ENCODE measurements at regions not wholly inside any gene's neighbourhood (a gene's known extent, or its start where the extent isn't known, plus 50 kb on each side); places are given as distances from the start of the nearest gene placed in this dataset.

DNA sequence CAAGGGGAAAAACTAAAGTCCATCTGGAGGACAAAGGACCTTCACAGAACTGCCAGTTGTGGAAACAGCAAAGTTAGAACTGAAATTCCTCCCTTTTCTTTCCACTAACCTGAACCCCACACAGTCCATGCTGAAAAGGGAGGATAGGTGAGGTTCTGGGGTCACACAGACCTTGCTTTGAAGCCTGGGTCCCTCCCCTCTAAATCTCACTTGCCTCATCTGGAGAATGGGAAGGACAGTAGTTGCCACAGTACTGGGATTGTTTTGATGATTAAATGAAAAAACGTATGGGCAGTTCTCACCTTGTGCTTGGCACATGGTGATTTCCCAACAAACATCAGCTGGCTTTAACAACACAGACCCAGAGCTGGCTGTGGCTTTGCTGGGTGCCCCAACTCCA is 166.4 kb upstream of the LRIG1 start:
- no peaks in the 10 kb centered on the region for H3K9me3 Mint-ChIP-seq
- H3K27me3 Mint-ChIP-seq, result peaks cover 4% of the 10 kb centered on the region
- DNase-seq (no peak), ATAC-seq (no peak)
- H3K4me3 Mint-ChIP-seq, result no peak overlapping the region
- H3K36me3 Mint-ChIP-seq (ENCODE audit: low read depth), result no peaks in the 10 kb centered on the region
- H3K27ac Mint-ChIP-seq, result no peak overlapping the region
- peaks cover 1% of the 10 kb centered on the region for H3K4me1 Mint-ChIP-seq

DNA sequence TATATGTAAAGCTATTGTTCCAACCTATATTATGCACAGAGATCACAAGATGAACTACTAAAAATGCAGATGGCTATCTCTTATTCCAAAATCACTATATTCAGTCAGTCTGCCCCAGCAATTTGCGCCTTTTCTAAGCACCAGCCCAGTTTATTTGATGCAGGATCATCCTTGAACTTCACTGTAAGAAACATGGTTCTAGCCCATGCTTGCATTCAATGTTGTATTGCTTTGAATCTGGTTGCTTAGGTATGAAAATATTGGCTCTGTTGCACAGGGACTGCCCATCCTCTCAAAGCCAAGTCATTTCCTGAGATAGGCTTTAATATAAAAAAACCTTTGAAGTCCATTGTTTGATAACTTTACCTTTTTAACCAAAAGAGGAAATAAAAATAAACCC is 170.5 kb upstream of the LRIG1 start:
- Mint-ChIP-seq H3K4me3 (no peak overlapping the region), H3K36me3 (ENCODE audit: low read depth) (no peaks in the 10 kb centered on the region), H3K27me3 (peaks cover 5% of the 10 kb centered on the region), H3K27ac (no peak overlapping the region), H3K9me3 (no peaks in the 10 kb centered on the region), H3K4me1 (peaks cover 1% of the 10 kb centered on the region)
- ATAC-seq (no peak), DNase-seq (no peak)

DNA sequence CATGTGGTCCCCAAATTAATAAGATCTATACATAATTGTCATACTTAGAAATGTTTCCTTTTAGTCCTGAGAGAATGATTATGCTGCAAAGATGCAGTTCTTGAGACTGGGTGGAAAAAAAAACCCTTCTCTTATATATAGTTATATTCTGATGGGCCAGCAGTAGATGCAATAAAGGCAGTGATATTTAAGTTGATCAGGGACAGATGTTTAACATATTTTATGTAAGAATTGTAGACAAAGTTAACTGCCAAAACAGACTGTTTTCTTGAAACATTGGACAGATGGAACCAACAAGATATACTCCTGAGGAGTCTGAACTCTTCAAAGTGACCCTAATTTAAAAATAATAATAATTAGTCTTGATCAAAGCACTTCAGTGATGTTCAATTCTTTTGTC is 172.0 kb upstream of the LRIG1 start:
- Mint-ChIP-seq H3K27ac (no peak overlapping the region), H3K9me3 (no peaks in the 10 kb centered on the region), H3K4me3 (no peak overlapping the region), H3K4me1 (peaks cover 1% of the 10 kb centered on the region), H3K36me3 (ENCODE audit: low read depth) (no peaks in the 10 kb centered on the region), H3K27me3 (peaks cover 7% of the 10 kb centered on the region)
- DNase-seq (no peak), ATAC-seq (no peak)

DNA sequence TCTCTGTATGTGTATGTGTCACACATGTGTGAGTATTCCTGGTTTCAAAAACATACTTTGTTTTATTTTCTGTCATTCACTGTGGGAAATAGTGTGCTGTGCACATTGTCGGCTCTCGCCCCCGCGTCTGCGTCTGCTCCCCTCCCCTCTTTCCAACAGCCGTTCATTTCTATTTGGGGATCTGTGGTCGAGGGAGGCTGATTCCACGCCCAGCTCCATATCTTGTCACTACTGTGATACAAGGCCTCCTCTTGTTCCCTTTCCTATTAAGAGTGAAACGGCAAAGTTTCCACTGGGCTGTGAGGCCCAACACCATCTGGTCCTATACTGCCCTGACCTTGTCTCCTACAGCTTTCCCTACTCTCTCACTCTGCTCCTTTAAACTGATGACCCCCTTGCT is 172.5 kb upstream of the LRIG1 start:
- no peaks in the 10 kb centered on the region for H3K9me3 Mint-ChIP-seq
- ATAC-seq (no peak), DNase-seq (no peak)
- peaks cover 1% of the 10 kb centered on the region for H3K4me1 Mint-ChIP-seq
- H3K27ac Mint-ChIP-seq, result no peak overlapping the region
- H3K4me3 Mint-ChIP-seq, result no peak overlapping the region
- H3K27me3 Mint-ChIP-seq, result peaks cover 9% of the 10 kb centered on the region
- no peaks in the 10 kb centered on the region for H3K36me3 Mint-ChIP-seq (ENCODE audit: low read depth)

DNA sequence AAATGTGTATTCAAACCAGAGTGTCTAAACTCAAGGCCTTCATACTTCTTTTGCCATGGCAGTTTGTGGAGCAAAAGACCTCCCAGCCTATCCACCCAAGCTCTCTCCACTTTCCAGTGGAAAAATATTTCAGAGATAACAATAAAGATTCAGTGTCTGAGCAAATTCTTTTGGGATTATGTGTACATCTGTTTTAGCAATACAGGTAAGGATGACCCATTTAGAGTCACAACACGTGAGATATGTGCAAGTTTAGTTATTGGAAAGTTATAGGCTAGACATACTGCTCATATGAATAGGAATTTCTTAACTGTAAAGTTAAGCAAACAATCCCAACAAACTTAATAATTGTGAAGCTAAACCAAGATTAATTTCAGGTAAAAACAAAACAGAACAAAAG is 174.5 kb upstream of the LRIG1 start:
- DNase-seq, result no peak
- H3K4me1 Mint-ChIP-seq, result peaks cover 1% of the 10 kb centered on the region

DNA sequence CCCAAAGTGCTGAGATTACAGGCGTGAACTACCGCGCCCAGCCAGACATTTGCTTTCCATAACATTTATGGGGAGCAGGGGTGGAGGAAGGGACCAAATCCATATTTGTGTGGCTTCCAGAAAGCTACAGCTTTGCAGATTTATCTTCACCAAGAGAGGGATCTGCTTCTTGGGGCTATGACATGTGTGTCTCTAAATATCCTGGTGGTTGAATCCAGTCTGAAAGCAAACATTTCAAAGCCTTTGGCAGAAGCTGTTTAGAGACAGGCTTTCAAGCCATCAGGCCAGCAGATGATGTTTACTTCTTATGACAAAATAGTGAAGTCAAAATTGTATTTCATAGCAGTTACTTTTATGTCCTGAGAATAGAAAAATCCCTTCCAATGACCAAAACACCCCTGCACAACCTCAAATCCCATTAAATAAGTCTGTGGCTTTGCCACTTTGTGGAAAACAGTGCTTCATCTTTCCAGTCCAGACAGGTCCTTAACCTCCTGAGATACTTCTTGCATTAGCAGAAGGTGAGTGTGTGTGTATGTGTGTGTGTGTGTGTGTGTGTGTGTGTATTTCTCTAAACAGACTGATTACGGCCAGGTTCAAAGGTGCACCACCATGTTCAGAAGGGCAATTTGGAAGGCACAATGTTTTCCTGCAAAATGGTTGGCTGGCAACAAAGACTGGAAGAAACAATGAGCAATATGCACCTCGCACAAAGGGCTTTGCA is 191.4 kb upstream of the LRIG1 start:
- Mint-ChIP-seq H3K4me1 (no peaks in the 10 kb centered on the region), H3K27ac (no peak overlapping the region), H3K27me3 (peaks cover 2% of the 10 kb centered on the region)

More for the DNA sequence above, 174.5 kb upstream of the LRIG1 start:
- no peak for ATAC-seq
- Mint-ChIP-seq H3K27me3 (peaks cover 16% of the 10 kb centered on the region), H3K4me3 (no peak overlapping the region), H3K27ac (no peak overlapping the region), H3K36me3 (ENCODE audit: low read depth) (no peaks in the 10 kb centered on the region), H3K9me3 (no peaks in the 10 kb centered on the region)

DNA sequence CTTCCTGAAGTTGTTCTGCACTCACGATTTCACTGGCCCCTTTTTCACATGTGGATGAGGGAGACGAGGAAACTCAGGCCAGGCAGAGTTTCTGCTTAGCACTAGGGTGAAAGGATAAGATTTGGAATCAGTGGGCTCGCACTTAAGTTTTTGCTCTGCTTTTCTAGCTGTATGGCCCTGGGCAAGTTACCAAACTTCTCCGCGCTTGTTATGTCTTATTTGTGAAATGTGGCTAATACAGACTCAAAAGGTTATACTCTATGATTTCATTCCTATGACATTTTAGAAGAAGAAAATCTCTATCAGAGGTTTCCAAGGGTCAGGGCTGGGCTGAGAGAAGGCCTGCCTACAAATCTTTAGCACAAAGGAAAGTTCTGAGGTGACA is 191.9 kb upstream of the LRIG1 start:
- H3K27ac Mint-ChIP-seq, result no peak overlapping the region
- H3K36me3 Mint-ChIP-seq (ENCODE audit: low read depth), result no peaks in the 10 kb centered on the region
- ATAC-seq, result no peak
- no peak overlapping the region for H3K4me3 Mint-ChIP-seq
- DNase-seq, result no peak
- H3K4me1 Mint-ChIP-seq, result no peaks in the 10 kb centered on the region
- H3K27me3 Mint-ChIP-seq, result peaks cover 2% of the 10 kb centered on the region
- no peaks in the 10 kb centered on the region for H3K9me3 Mint-ChIP-seq

More for the DNA sequence above, 191.4 kb upstream of the LRIG1 start:
- ATAC-seq (no peak), DNase-seq (no peak)
- Mint-ChIP-seq H3K36me3 (ENCODE audit: low read depth) (no peaks in the 10 kb centered on the region), H3K4me3 (no peak overlapping the region), H3K9me3 (no peaks in the 10 kb centered on the region)

DNA sequence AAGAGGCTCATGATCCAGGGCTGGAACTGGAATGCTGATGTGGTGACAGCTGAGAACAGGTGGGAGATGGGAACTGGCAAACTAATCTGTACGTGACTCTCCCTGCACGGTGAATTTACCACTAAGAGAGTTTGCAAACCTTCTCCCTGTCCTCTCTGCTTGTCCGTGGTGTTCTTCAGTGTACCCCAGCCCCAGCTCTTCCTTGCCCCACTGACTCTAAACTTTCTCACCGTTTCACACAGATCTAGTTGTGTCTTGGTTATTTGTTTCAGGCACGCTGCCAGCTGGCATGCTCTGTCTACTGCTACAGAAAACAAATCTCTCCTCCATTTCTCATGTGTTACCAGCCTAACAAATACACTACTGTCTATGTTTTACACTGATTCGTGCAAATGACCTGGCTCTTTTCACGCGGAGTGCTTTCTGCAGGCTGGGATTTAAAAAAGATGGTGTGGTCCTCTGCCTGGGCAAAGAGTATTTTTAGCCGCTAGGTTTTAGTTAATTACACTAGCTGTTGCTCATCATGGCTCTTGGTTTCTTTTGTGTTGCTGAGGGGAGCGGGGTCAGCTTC is 192.7 kb upstream of the LRIG1 start:
- H3K27ac Mint-ChIP-seq, result no peak overlapping the region
- H3K27me3 Mint-ChIP-seq, result peaks cover 2% of the 10 kb centered on the region
- H3K9me3 Mint-ChIP-seq, result no peaks in the 10 kb centered on the region
- ATAC-seq, result no peak
- no peaks in the 10 kb centered on the region for H3K4me1 Mint-ChIP-seq
- no peak for DNase-seq
- no peak overlapping the region for H3K4me3 Mint-ChIP-seq
- H3K36me3 Mint-ChIP-seq (ENCODE audit: low read depth), result no peaks in the 10 kb centered on the region

DNA sequence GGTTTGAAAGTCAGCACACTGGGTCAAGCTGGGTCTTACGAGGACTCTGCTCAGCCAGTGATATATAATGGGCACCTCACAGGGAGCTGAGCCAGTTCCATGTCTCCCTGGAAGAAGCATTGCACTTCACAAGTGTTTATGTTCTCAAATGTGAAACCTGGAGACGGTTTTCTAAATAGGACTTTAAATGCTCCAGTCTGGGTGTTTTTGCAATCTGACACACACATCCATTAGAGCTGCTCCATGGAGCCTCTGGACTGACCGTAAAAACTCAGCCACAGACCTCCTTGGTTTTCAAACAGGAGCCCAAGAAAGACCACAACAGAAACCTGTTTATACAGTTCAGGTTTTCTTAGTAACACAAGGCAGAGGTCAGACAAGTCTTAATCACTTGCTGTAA is 201.3 kb upstream of the LRIG1 start:
- Mint-ChIP-seq H3K27ac (no peak overlapping the region), H3K4me3 (no peak overlapping the region), H3K4me1 (no peaks in the 10 kb centered on the region), H3K27me3 (no peaks in the 10 kb centered on the region), H3K9me3 (no peaks in the 10 kb centered on the region), H3K36me3 (ENCODE audit: low read depth) (no peaks in the 10 kb centered on the region)
- no peak for ATAC-seq
- no peak for DNase-seq

DNA sequence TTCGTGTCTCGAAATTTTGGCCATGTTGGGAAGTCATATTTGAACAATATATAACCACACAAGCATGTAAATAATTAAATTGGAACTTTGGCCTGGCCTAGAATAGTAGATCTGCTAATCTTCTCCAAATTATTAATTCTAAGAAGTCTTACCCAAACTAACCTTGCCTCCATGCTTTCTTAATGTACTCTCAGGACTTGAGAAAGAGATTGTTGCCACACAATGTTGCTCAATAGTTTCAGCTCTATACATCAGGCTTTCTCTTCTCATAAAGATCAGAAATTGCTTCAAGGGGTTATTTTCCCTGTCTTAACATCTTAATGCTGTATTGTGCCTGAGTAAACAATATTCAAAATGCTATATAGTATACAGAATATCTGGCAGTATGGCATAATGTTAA is 202.7 kb upstream of the LRIG1 start:
- no peaks in the 10 kb centered on the region for H3K9me3 Mint-ChIP-seq
- H3K27me3 Mint-ChIP-seq, result no peaks in the 10 kb centered on the region
- DNase-seq (no peak), ATAC-seq (no peak)
- no peak overlapping the region for H3K4me3 Mint-ChIP-seq
- H3K36me3 Mint-ChIP-seq (ENCODE audit: low read depth), result no peaks in the 10 kb centered on the region
- no peak overlapping the region for H3K27ac Mint-ChIP-seq
- H3K4me1 Mint-ChIP-seq, result no peaks in the 10 kb centered on the region

DNA sequence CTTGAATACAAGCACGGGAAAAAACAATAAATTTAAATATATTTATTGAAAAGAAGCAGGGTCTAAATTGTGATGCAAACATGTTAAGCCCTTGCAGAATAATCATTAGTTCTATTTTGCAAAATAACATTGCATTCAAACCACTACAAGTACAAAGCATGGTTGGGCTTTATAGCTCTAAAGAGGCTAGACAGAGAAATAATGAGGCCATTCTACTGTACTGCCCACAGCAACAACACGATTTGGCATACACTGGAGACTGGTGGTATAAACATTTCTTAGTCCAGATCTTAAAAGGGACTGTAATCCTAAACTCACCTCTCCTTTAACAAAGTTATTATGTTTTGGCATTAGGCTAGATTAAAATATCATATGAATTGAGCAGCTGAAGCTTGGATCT is 204.3 kb upstream of the LRIG1 start:
- Mint-ChIP-seq H3K27me3 (no peaks in the 10 kb centered on the region), H3K9me3 (no peaks in the 10 kb centered on the region), H3K4me3 (no peak overlapping the region), H3K4me1 (no peaks in the 10 kb centered on the region), H3K27ac (no peak overlapping the region), H3K36me3 (ENCODE audit: low read depth) (no peaks in the 10 kb centered on the region)
- no peak for ATAC-seq
- DNase-seq, result no peak

DNA sequence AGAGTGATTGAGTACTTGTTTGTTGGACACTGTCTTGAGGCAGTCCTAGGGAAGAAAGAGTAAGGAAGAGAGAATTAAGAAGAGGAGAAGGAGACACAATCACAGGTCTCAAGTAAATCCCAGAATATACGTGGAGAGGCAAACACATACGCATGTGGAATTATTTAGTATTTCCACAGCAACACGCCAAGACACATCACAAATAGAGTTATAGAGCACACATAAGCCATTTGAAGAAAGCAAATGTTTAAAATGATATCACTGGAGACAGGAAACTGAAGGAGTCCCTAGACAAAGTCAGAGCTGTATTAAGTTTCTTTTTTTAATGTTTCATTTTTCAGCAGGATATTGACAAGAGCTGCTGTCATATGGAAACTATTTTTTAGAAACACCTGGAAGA is 206.1 kb upstream of the LRIG1 start:
- no peak overlapping the region for H3K4me3 Mint-ChIP-seq
- no peaks in the 10 kb centered on the region for H3K36me3 Mint-ChIP-seq (ENCODE audit: low read depth)
- no peak for DNase-seq
- no peaks in the 10 kb centered on the region for H3K4me1 Mint-ChIP-seq
- H3K27me3 Mint-ChIP-seq, result no peaks in the 10 kb centered on the region
- H3K9me3 Mint-ChIP-seq, result no peaks in the 10 kb centered on the region
- ATAC-seq, result no peak
- no peak overlapping the region for H3K27ac Mint-ChIP-seq

DNA sequence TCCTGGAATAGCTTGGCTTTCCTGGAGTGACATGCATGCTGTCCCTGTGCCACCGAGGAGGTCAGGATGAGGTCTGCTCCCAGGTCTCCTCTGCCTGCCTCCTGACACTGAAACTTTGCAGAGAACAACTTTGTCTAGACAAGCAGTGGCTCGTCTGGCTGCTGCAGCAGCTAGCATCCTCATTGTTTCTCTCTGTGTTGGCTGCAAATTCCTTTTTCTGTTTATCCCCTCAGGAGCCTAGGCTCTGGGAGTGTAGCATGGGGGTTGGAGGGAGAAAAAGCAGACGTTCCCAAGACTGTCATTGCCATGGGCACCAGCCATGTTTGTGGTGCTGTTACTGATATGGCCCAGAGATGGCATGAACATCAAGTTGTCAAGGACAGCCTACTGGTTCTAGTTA is 208.7 kb upstream of the LRIG1 start:
- H3K4me3 Mint-ChIP-seq, result no peak overlapping the region
- H3K27me3 Mint-ChIP-seq, result no peaks in the 10 kb centered on the region
- H3K9me3 Mint-ChIP-seq, result no peaks in the 10 kb centered on the region
- no peaks in the 10 kb centered on the region for H3K36me3 Mint-ChIP-seq (ENCODE audit: low read depth)
- H3K4me1 Mint-ChIP-seq, result no peaks in the 10 kb centered on the region
- DNase-seq (no peak), ATAC-seq (no peak)
- H3K27ac Mint-ChIP-seq, result no peak overlapping the region

DNA sequence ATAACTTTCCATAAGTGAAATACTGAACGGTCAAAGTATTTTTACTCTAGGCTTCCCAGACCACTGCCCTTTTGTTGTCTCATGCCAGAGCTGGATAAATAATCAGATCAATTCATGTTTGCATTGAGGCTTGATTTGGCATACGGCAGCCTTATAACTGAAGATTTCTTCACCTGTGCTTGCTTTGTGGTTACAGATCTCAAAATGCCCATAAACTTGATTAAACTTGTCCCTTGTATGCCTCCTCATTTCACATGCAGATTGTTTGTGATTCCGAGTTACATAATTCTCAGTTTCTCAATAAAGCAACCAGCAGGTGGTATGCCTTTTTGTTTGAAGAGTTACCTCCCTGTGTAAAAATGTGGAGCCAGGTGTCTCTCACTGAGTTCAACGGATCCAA is 211.4 kb upstream of the LRIG1 start:
- H3K9me3 Mint-ChIP-seq, result no peaks in the 10 kb centered on the region
- no peak overlapping the region for H3K4me3 Mint-ChIP-seq
- H3K27ac Mint-ChIP-seq, result no peak overlapping the region
- DNase-seq (no peak), ATAC-seq (no peak)
- H3K36me3 Mint-ChIP-seq (ENCODE audit: low read depth), result no peaks in the 10 kb centered on the region
- no peaks in the 10 kb centered on the region for H3K4me1 Mint-ChIP-seq
- H3K27me3 Mint-ChIP-seq, result no peaks in the 10 kb centered on the region

DNA sequence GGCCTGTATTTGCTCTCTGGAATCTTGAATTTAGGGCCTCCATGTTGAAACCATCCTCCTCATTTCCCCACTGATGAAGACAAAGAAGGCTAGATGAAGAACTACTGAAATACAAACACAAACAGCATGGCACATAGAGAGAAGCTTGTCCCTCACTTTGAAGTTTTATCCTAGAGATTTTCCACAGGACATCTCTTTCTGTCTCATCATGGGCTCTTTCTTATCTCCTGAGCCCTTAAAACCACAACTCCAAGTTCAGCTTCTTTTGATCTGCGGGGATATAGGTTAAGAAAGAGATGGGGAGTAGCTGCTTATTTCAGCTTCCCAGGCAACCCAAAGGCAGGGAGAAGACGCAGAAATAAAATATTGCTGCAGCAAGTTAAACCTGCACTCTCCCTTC is 213.1 kb upstream of the LRIG1 start:
- no peak overlapping the region for H3K27ac Mint-ChIP-seq
- no peaks in the 10 kb centered on the region for H3K4me1 Mint-ChIP-seq
- H3K9me3 Mint-ChIP-seq, result no peaks in the 10 kb centered on the region
- ATAC-seq (no peak), DNase-seq (no peak)
- H3K4me3 Mint-ChIP-seq, result no peak overlapping the region
- H3K36me3 Mint-ChIP-seq (ENCODE audit: low read depth), result no peaks in the 10 kb centered on the region
- H3K27me3 Mint-ChIP-seq, result no peaks in the 10 kb centered on the region

DNA sequence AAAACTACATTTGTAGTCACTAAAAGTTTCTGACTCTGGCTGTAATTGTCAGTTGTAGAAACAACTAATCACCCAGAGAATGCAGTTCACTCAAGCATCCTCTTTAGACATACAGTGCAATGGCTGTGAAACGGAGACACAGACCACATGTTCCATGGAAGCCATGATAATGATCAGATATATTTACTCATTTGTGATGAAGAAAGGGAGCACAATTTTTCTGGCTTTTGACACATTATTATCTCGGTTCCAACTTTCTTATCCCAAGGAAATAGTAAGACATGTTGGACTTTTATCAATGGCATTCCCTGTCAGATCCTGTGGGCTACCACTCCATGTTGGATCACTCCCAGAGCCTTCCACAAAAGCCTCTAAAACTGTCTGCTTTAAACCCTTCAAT is 215.0 kb upstream of the LRIG1 start:
- no peak for DNase-seq
- Mint-ChIP-seq H3K9me3 (no peaks in the 10 kb centered on the region), H3K4me3 (no peak overlapping the region), H3K36me3 (ENCODE audit: low read depth) (no peaks in the 10 kb centered on the region), H3K4me1 (no peaks in the 10 kb centered on the region), H3K27me3 (no peaks in the 10 kb centered on the region), H3K27ac (no peak overlapping the region)
- no peak for ATAC-seq
